HEK293 (cell line): ENCODE measurements at regions not wholly inside any gene's neighbourhood (a gene's known extent, or its start where the extent isn't known, plus 50 kb on each side); places are given as distances from the start of the nearest gene placed in this dataset.

Experiments used
- CTCF ChIA-PET: fragments of 350-600 bp; formaldehyde crosslinking; extraction: SDS; loops from one replicate; lab custom pipeline; 2021; ENCODE audit warnings: antibody characterized with exemption; lab: Yijun Ruan, JAX
- POLR2A ChIA-PET: fragments of 300-600 bp; formaldehyde crosslinking; extraction: SDS; loops from one replicate; lab custom pipeline; 2020; ENCODE audit warnings: antibody characterized with exemption, inconsistent platforms; lab: Yijun Ruan, JAX
- H3K27ac ChIP-seq: fragments of 200-500 bp; sonication (Bioruptor generic); 2 replicates; pipeline ENCODE4 v1.5.1; 2014; ENCODE audit warnings: low read depth, low read length, control low read depth, inconsistent platforms; ENCODE audit errors: extremely low read depth
- H3K36me3 ChIP-seq, 2 experiments: fragments of 200-500 bp in 1 of 2; sonication (Bioruptor generic) in 1 of 2; 1 replicate in 1 of 2; 2 replicates in 1 of 2; pipeline ENCODE4 v1.5.1; 2014 to 2017; ENCODE audit warnings: inconsistent platforms in 2 of 2, low read length in 2 of 2; ENCODE audit not compliant: control insufficient read depth in 2 of 2, insufficient read depth in 1 of 2
- H3K4me1 ChIP-seq: fragments of 200-500 bp; sonication (Bioruptor generic); 2 replicates; pipeline ENCODE4 v1.5.1; 2014; ENCODE audit warnings: mild to moderate bottlenecking, low read length, inconsistent platforms; ENCODE audit not compliant: control insufficient read depth, insufficient read depth
- H3K4me3 ChIP-seq: 2 replicates; pipeline ENCODE4 v1.5.1; 2011; ENCODE audit warnings: low read depth, mild to moderate bottlenecking, control low read depth, low read length, moderate library complexity
- H3K9me3 ChIP-seq: fragments of 200-500 bp; sonication (Bioruptor generic); 2 replicates; pipeline ENCODE4 v1.5.1; 2014; ENCODE audit warnings: low read depth, low read length, inconsistent platforms; ENCODE audit not compliant: control insufficient read depth, insufficient read depth
- AEBP2 ChIP-seq: fragments of 450-650 bp; formaldehyde crosslinking; IDR thresholded peaks from 2 replicates; pipeline ENCODE4 v1.5.1; 2016; ENCODE audit warnings: missing biosample characterization, missing genetic modification characterization, borderline replicate concordance
- EGR2 ChIP-seq: fragments of 450-650 bp; formaldehyde crosslinking; IDR thresholded peaks from 2 replicates; pipeline ENCODE4 v1.5.1; 2016; ENCODE audit warnings: low read depth, missing biosample characterization, missing genetic modification characterization
- GLI4 ChIP-seq: fragments of 450-650 bp; formaldehyde crosslinking; IDR thresholded peaks from 2 replicates; pipeline ENCODE4 v1.5.1; 2016; ENCODE audit warnings: missing biosample characterization, missing genetic modification characterization
- HOXC10 ChIP-seq: sonication (generic); formaldehyde crosslinking; IDR thresholded peaks from 2 replicates; pipeline ENCODE4 v1.8.1; 2023; ENCODE audit warnings: mild to moderate bottlenecking, missing genetic modification reagents
- SCRT1 ChIP-seq: fragments of 450-650 bp; formaldehyde crosslinking; IDR thresholded peaks from 2 replicates; pipeline ENCODE4 v1.5.1; 2016; ENCODE audit warnings: missing biosample characterization, missing genetic modification characterization, borderline replicate concordance
- SETDB1 ChIP-seq: IDR thresholded peaks from one replicate; pipeline ENCODE4 v1.6.1; 2017; ENCODE audit warnings: mild to moderate bottlenecking, low read length, moderate library complexity, mixed read lengths; ENCODE audit not compliant: insufficient read length
- SP7 ChIP-seq: fragments of 450-650 bp; formaldehyde crosslinking; IDR thresholded peaks from 2 replicates; pipeline ENCODE4 v1.5.1; 2016; ENCODE audit warnings: missing biosample characterization, missing genetic modification characterization
- YY1 ChIP-seq: fragments of 450-650 bp; formaldehyde crosslinking; IDR thresholded peaks from 2 replicates; pipeline ENCODE4 v1.5.1; 2018; ENCODE audit warnings: missing biosample characterization, missing genetic modification characterization
- ZBTB21 ChIP-seq: fragments of 450-650 bp; formaldehyde crosslinking; IDR thresholded peaks from 2 replicates; pipeline ENCODE4 v1.5.1; 2017; ENCODE audit warnings: missing biosample characterization, missing genetic modification characterization
- ZIC2 ChIP-seq: fragments of 450-650 bp; formaldehyde crosslinking; IDR thresholded peaks from 2 replicates; pipeline ENCODE4 v1.5.1; 2016; ENCODE audit warnings: missing biosample characterization, missing genetic modification characterization
- ZNF138 ChIP-seq: fragments of 450-650 bp; formaldehyde crosslinking; IDR thresholded peaks from 2 replicates; pipeline ENCODE4 v1.5.1; 2016; ENCODE audit warnings: missing biosample characterization, missing genetic modification characterization, borderline replicate concordance
- ZNF2 ChIP-seq: fragments of 450-650 bp; formaldehyde crosslinking; IDR thresholded peaks from 2 replicates; pipeline ENCODE4 v1.5.1; 2016; ENCODE audit warnings: missing biosample characterization, missing genetic modification characterization
- ZNF202 ChIP-seq: fragments of 450-650 bp; formaldehyde crosslinking; IDR thresholded peaks from 2 replicates; pipeline ENCODE4 v1.5.1; 2016; ENCODE audit warnings: missing biosample characterization, missing genetic modification characterization, borderline replicate concordance
- ZNF292 ChIP-seq: fragments of 450-650 bp; formaldehyde crosslinking; IDR thresholded peaks from 2 replicates; pipeline ENCODE4 v1.5.1; 2016; ENCODE audit warnings: low read depth, missing biosample characterization, missing genetic modification characterization, borderline replicate concordance
- ZNF311 ChIP-seq: fragments of 450-650 bp; formaldehyde crosslinking; IDR thresholded peaks from 2 replicates; pipeline ENCODE4 v1.5.1; 2017; ENCODE audit warnings: missing biosample characterization, missing genetic modification characterization, borderline replicate concordance
- ZNF394 ChIP-seq: fragments of 450-650 bp; formaldehyde crosslinking; IDR thresholded peaks from 2 replicates; pipeline ENCODE4 v1.5.1; 2016; ENCODE audit warnings: missing biosample characterization, missing genetic modification characterization, mild to moderate bottlenecking, moderate library complexity, borderline replicate concordance
- ZNF398 ChIP-seq: fragments of 450-650 bp; formaldehyde crosslinking; IDR thresholded peaks from 2 replicates; pipeline ENCODE4 v1.5.1; 2017; ENCODE audit warnings: missing biosample characterization, missing genetic modification characterization
- ZNF529 ChIP-seq: fragments of 450-650 bp; formaldehyde crosslinking; IDR thresholded peaks from 2 replicates; pipeline ENCODE4 v1.5.1; 2017; ENCODE audit warnings: missing genetic modification characterization, missing biosample characterization; ENCODE audit not compliant: insufficient replicate concordance
- ZNF707 ChIP-seq: fragments of 450-650 bp; formaldehyde crosslinking; IDR thresholded peaks from 2 replicates; pipeline ENCODE4 v1.5.1; 2016; ENCODE audit warnings: missing biosample characterization, missing genetic modification characterization
- ZNF747 ChIP-seq: fragments of 450-650 bp; formaldehyde crosslinking; IDR thresholded peaks from 2 replicates; pipeline ENCODE4 v1.5.1; 2016; ENCODE audit warnings: missing biosample characterization, missing genetic modification characterization
- ZSCAN30 ChIP-seq: fragments of 450-650 bp; IDR thresholded peaks from 2 replicates; pipeline ENCODE4 v1.5.1; 2018; ENCODE audit warnings: missing biosample characterization, mild to moderate bottlenecking, missing genetic modification characterization, moderate library complexity
- ZSCAN5A ChIP-seq: fragments of 450-650 bp; formaldehyde crosslinking; IDR thresholded peaks from 2 replicates; pipeline ENCODE4 v1.5.1; 2016; ENCODE audit warnings: missing biosample characterization, missing genetic modification characterization

- no peak overlapping the region for H3K27ac ChIP-seq
- CTCF ChIA-PET: interaction anchor here (0.6 kb wide), 1 partner anchor 659 kb away, joined by 4 read pairs; no protein-coding TSS in a partner anchor
- POLR2A ChIA-PET: no interaction called here
- H3K4me1 ChIP-seq: no peaks in the 10 kb centered on the region
- no peaks in the 10 kb centered on the region for H3K36me3 ChIP-seq
- H3K9me3 ChIP-seq: no peaks in the 10 kb centered on the region
- no peak for TF ChIP-seq HOXC10 (CRISPR knock-in tag)
- TF ChIP-seq ZNF311 (tag by site-specific recombination): no peak
- no peak for TF ChIP-seq SCRT1
- no peak for TF ChIP-seq ZSCAN5A (tag by site-specific recombination)
- no peak for TF ChIP-seq ZNF747 (tag by site-specific recombination)
- TF ChIP-seq GLI4: no peak
- no peak for TF ChIP-seq YY1 (tag by site-specific recombination)
- TF ChIP-seq ZNF398 (tag by site-specific recombination): no peak
- TF ChIP-seq ZNF707 (tag by site-specific recombination): no peak
- no peak for TF ChIP-seq ZSCAN30
- H3K4me3 ChIP-seq: no peak overlapping the region
Measured at GRCh38 chr2:64260817-64261216, 116.6 kb upstream of the PELI1 start.

GRCh38 chr2:64262071-64262470 lies 117.9 kb upstream of the PELI1 start:
- TF ChIP-seq ZNF2 (tag by site-specific recombination): no peak
- no peak for TF ChIP-seq ZNF529 (tag by site-specific recombination)
- TF ChIP-seq SETDB1: no peak
- TF ChIP-seq ZNF292 (tag by site-specific recombination): no peak
- TF ChIP-seq ZNF202 (tag by site-specific recombination): no peak
- no peak for TF ChIP-seq EGR2 (tag by site-specific recombination)
- peak; percentile 35; the same call in 1 of the 2 replicates for TF ChIP-seq ZIC2
- TF ChIP-seq, all 188 proteins: peak for 1
- Histone ChIP-seq H3K9me3 (no peaks in the 10 kb centered on the region), H3K27ac (no peak overlapping the region), H3K36me3 (no peaks in the 10 kb centered on the region), H3K4me3 (no peak overlapping the region), H3K4me1 (no peaks in the 10 kb centered on the region)
- POLR2A ChIA-PET: no interaction called here
- CTCF ChIA-PET: no interaction called here

- no peak overlapping the region for H3K27ac ChIP-seq
- CTCF ChIA-PET: no interaction called here
- POLR2A ChIA-PET: interaction anchor here (0.5 kb wide), 1 partner anchor 183 kb away, joined by 3 read pairs; no protein-coding TSS in a partner anchor
Measured at GRCh38 chr2:64262816-64263215, 118.6 kb upstream of the PELI1 start.

More at GRCh38 chr2:64262816-64263215, 118.6 kb upstream of the PELI1 start:
- Histone ChIP-seq H3K4me3 (no peak overlapping the region), H3K9me3 (no peaks in the 10 kb centered on the region), H3K36me3 (no peaks in the 10 kb centered on the region), H3K4me1 (no peaks in the 10 kb centered on the region)
- TF ChIP-seq SP7 (tag by site-specific recombination) (no peak), ZBTB21 (tag by site-specific recombination) (no peak), ZNF138 (tag by site-specific recombination) (no peak), AEBP2 (tag by site-specific recombination) (no peak), ZNF394 (tag by site-specific recombination) (no peak)
